ENCODE measurements at regions not wholly inside any gene's neighbourhood (a gene's known extent, or its start where the extent isn't known, plus 50 kb on each side); places are given as distances from the start of the nearest gene placed in this dataset.
A peak's percentile ranks its signal among the peaks of the same experiment; 100 is the strongest.

- no peak for TF ChIP-seq ZBTB40 (IDR thresholded peaks at IDR 0.05)
- no peak for TF ChIP-seq ZBTB40 (CRISPR knock-in tag; IDR thresholded peaks at IDR 0.05)
- no peak for TF ChIP-seq ZNF383 (CRISPR knock-in tag; IDR thresholded peaks at IDR 0.05; ENCODE audit: borderline replicate concordance)
- TF ChIP-seq GABPB1 (CRISPR knock-in tag; IDR thresholded peaks at IDR 0.05): no peak
- no peak for TF ChIP-seq IKZF1 (IDR thresholded peaks at IDR 0.05)
- TF ChIP-seq PBX2 (CRISPR knock-in tag; IDR thresholded peaks at IDR 0.05): peak; percentile 44
- peak; percentile 38 for TF ChIP-seq XRCC5 (optimal IDR thresholded peaks at IDR 0.05; ENCODE audit: low read length)
- no peak for TF ChIP-seq ZSCAN30 (CRISPR knock-in tag; IDR thresholded peaks at IDR 0.05)
- no peak for TF ChIP-seq ZNF224 (CRISPR knock-in tag; IDR thresholded peaks at IDR 0.05)
- no peak for TF ChIP-seq ZNF138 (CRISPR knock-in tag; IDR thresholded peaks at IDR 0.05; ENCODE audit: low read depth)
- no peak; the same call in 1 of the 2 replicates for TF ChIP-seq CBX5 (CRISPR knock-in tag; IDR thresholded peaks at IDR 0.05; ENCODE audit: borderline replicate concordance)
- TF ChIP-seq AKNA (CRISPR knock-in tag; IDR thresholded peaks at IDR 0.05; ENCODE audit: borderline replicate concordance): no peak
- no peak for TF ChIP-seq KDM1A (CRISPR knock-in tag; IDR thresholded peaks at IDR 0.05)
- TF ChIP-seq BRCA1 (CRISPR knock-in tag; IDR thresholded peaks at IDR 0.05): no peak
- TF ChIP-seq MAFF (IDR thresholded peaks at IDR 0.05; ENCODE audit: low read depth, low read length): peak; percentile 14; the same call in 1 of the 2 replicates
- no peak for TF ChIP-seq SCMH1 (CRISPR knock-in tag; IDR thresholded peaks at IDR 0.05; ENCODE audit: borderline replicate concordance)
Observed at GRCh38 chr15:58331913-58332675, 99.7 kb upstream of the LIPC start (continued).
